ENCODE measurements at regions not wholly inside any gene's neighbourhood (a gene's known extent, or its start where the extent isn't known, plus 50 kb on each side); places are given as distances from the start of the nearest gene placed in this dataset.

- no peak for TF ChIP-seq CTCF (IDR thresholded peaks at IDR 0.05; ENCODE audit: insufficient read depth, low read depth, low read length)
- no peak for DNase-seq (ENCODE audit: low read depth)
- ChIA-PET POLR2A (no interaction called here), CTCF (interaction anchor here (1.0 kb wide), 1 partner anchor 46 kb away, joined by 3 read pairs; no protein-coding TSS in a partner anchor)
- H3K4me3 ChIP-seq (ENCODE audit: low read depth, low read length), result no peak overlapping the region
- H3K27me3 ChIP-seq (ENCODE audit: control insufficient read depth, insufficient read depth, low read length), result peaks cover 2% of the 10 kb centered on the region; the same call in 1 of the 2 replicates
- H3K36me3 ChIP-seq (ENCODE audit: control insufficient read depth, insufficient read depth, low read length), result no peaks in the 10 kb centered on the region
Measured at GRCh38 chr1:36603461-36603860, 120.7 kb upstream of the CSF3R start.

DNA sequence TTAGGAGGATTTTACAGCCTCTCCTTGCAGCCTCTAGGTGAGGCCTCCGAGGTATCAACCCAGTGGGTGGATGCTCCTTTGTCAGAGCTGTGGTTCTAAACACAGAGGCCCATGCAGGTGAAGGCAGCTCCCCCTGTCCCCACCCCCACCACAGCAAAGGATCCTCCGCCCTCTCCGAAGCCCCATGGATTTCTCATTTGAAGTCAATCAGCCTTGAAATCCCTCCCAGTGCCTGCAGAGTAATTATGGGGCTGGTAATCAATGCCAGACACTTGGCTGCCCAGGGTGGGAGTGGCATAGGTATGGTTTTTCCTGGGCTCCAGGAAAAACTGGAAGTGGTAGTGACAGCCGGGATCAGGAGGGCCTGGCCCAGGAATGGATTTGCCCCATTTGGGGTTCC lies 119.5 kb upstream of the CSF3R start:
- CTCF ChIA-PET, result no interaction called here

GRCh38 chr1:36599828-36600227 lies 117.1 kb upstream of the CSF3R start:
- peaks cover 2% of the 10 kb centered on the region; the same call in 1 of the 2 replicates for H3K27me3 ChIP-seq (ENCODE audit: control insufficient read depth, insufficient read depth, low read length)
- H3K4me3 ChIP-seq (ENCODE audit: low read depth, low read length), result no peak overlapping the region
- H3K36me3 ChIP-seq (ENCODE audit: control insufficient read depth, insufficient read depth, low read length), result no peaks in the 10 kb centered on the region
- CTCF ChIA-PET, result no interaction called here
- no peak for TF ChIP-seq CTCF (IDR thresholded peaks at IDR 0.05; ENCODE audit: insufficient read depth, low read depth, low read length)
- POLR2A ChIA-PET, result no interaction called here
- DNase-seq (ENCODE audit: low read depth), result no peak

More for the DNA sequence above, 119.5 kb upstream of the CSF3R start:
- H3K4me3 ChIP-seq (ENCODE audit: low read depth, low read length), result no peak overlapping the region
- no peaks in the 10 kb centered on the region for H3K36me3 ChIP-seq (ENCODE audit: control insufficient read depth, insufficient read depth, low read length)
- no peak for TF ChIP-seq CTCF (IDR thresholded peaks at IDR 0.05; ENCODE audit: insufficient read depth, low read depth, low read length)
- DNase-seq (ENCODE audit: low read depth), result no peak
- peaks cover 2% of the 10 kb centered on the region; the same call in 1 of the 2 replicates for H3K27me3 ChIP-seq (ENCODE audit: control insufficient read depth, insufficient read depth, low read length)
- POLR2A ChIA-PET, result no interaction called here

DNA sequence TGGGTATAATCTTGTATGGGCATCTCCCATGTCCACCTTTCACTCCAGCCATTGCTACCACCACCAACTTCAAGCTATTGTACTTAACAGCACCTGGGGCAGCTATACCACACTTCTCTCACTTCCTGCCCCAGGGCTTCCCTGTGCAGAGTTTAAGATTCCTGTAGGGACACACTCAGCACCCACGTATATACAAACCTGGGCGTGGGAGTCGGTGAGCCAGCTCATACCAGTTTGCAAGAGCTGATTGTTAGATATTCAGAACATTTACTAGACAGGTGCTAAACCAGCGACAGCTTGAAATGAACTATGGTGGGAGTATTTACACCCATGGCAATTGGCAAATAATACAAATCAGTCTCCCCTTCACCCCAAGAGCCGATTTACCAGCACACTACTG lies 114.8 kb upstream of the CSF3R start:
- H3K27me3 ChIP-seq (ENCODE audit: control insufficient read depth, insufficient read depth, low read length), result peaks cover 2% of the 10 kb centered on the region; the same call in 1 of the 2 replicates
- H3K36me3 ChIP-seq (ENCODE audit: control insufficient read depth, insufficient read depth, low read length), result no peaks in the 10 kb centered on the region
- no peak for DNase-seq (ENCODE audit: low read depth)
- CTCF ChIA-PET, result interaction anchor here (1.1 kb wide), 1 partner anchor 22 kb away, joined by 4 read pairs; no protein-coding TSS in a partner anchor
- POLR2A ChIA-PET, result no interaction called here
- no peak for TF ChIP-seq CTCF (IDR thresholded peaks at IDR 0.05; ENCODE audit: insufficient read depth, low read depth, low read length)
- no peak overlapping the region for H3K4me3 ChIP-seq (ENCODE audit: low read depth, low read length)

DNA sequence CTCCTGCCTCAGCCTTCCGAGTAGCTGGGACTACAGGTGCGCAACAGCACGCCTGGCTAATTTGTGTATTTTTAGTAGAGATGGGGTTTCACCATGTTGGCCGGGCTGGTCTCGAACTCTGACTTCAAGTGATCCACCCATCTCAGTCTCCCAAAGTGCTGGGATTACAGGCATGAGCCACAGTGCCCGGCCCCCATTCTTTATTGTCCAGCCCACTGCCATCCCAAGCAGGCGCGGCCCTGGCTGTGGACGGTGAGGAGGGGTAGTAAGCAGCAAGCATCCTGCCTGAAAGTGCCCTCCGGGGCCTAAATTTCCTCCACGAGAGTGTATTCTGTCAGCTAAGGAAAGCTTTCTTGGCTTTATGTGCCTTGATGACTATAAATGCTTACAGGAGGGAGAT lies 113.2 kb upstream of the CSF3R start:
- no peak for TF ChIP-seq CTCF (IDR thresholded peaks at IDR 0.05; ENCODE audit: insufficient read depth, low read depth, low read length)
- no peaks in the 10 kb centered on the region for H3K36me3 ChIP-seq (ENCODE audit: control insufficient read depth, insufficient read depth, low read length)
- no peak overlapping the region for H3K4me3 ChIP-seq (ENCODE audit: low read depth, low read length)

More for the DNA sequence above, 113.2 kb upstream of the CSF3R start:
- ChIA-PET CTCF (no interaction called here), POLR2A (no interaction called here)
- no peak for DNase-seq (ENCODE audit: low read depth)
- peaks cover 5% of the 10 kb centered on the region for H3K27me3 ChIP-seq (ENCODE audit: control insufficient read depth, insufficient read depth, low read length)
